Lung (tissue), 11 donors: ENCODE measurements at regions not wholly inside any gene's neighbourhood (a gene's known extent, or its start where the extent isn't known, plus 50 kb on each side); places are given as distances from the start of the nearest gene placed in this dataset.

Experiments used
- ATAC-seq: fragments of 200-7000 bp; cut with Tn5 transposase; one replicate; pipeline ENCODE4 v1.9.1; 2020; ENCODE audit warnings: moderate number of reproducible peaks; ENCODE audit not compliant: insufficient read depth, low FRiP score
- DNase-seq, 3 donors: peaks; one replicate each; pipeline ENCODE4 v3.0.0-alpha.2; 2013 to 2017
- H3K27ac ChIP-seq, 2 donors: one replicate each; pipeline ENCODE4 v1.5.1; 2013; ENCODE audit warnings: mild to moderate bottlenecking in 2 of 2, moderate library complexity in 2 of 2, control low read depth in 1 of 2, inconsistent platforms in 1 of 2, low read depth in 1 of 2, low read length in 1 of 2
- H3K27me3 ChIP-seq, 3 donors: one replicate each; pipeline ENCODE4 v1.5.1; 2013; ENCODE audit warnings: low read length in 2 of 3; ENCODE audit not compliant: control insufficient read depth in 3 of 3, insufficient read depth in 3 of 3
- H3K36me3 ChIP-seq, 4 donors: one replicate each; pipeline ENCODE4 v1.5.1; 2013; ENCODE audit warnings: low read length in 4 of 4, mild to moderate bottlenecking in 1 of 4, moderate library complexity in 1 of 4; ENCODE audit not compliant: control insufficient read depth in 4 of 4, insufficient read depth in 4 of 4
- H3K4me1 ChIP-seq, 5 donors: one replicate each; pipeline ENCODE4 v1.5.1; 2013; ENCODE audit warnings: low read length in 5 of 5, mild to moderate bottlenecking in 2 of 5, moderate library complexity in 1 of 5; ENCODE audit not compliant: control insufficient read depth in 5 of 5, insufficient read depth in 5 of 5
- H3K4me3 ChIP-seq: one replicate; pipeline ENCODE4 v1.5.1; 2013; ENCODE audit warnings: mild to moderate bottlenecking, control low read depth, moderate library complexity
- H3K9ac ChIP-seq, 2 donors: one replicate each; pipeline ENCODE4 v1.5.1; 2013; ENCODE audit warnings: low read length in 2 of 2, control low read depth in 1 of 2; ENCODE audit not compliant: insufficient read depth in 1 of 2
- H3K9me3 ChIP-seq, 4 donors: one replicate each; pipeline ENCODE4 v1.5.1; 2013; ENCODE audit warnings: low read length in 3 of 4, mild to moderate bottlenecking in 1 of 4, moderate library complexity in 1 of 4; ENCODE audit not compliant: control insufficient read depth in 4 of 4, insufficient read depth in 3 of 4
- WGBS, 2 donors: extraction: QIAGEN DNeasy Blood & Tissue Kit; methylation state at CpG; one replicate each; pipeline ENCODE4 v1.1.7; 2013; 5-methylcytosine and 5-hydroxymethylcytosine counted together
- TF ChIP-seq, protein P1 (sequence below): IDR thresholded peaks from 2 replicates; pipeline ENCODE4 v1.5.1; 2012; ENCODE audit warnings: mild to moderate bottlenecking; ENCODE audit errors: control extremely low read depth, extremely low read depth
- donor health status: control.
- donor health status: control.
- donor health status: Bipolar disorder and iron deficiency.
- donor health status: healthy.
- donor health status: DM: yes; HTN: yes; CAD: no.

DNA sequence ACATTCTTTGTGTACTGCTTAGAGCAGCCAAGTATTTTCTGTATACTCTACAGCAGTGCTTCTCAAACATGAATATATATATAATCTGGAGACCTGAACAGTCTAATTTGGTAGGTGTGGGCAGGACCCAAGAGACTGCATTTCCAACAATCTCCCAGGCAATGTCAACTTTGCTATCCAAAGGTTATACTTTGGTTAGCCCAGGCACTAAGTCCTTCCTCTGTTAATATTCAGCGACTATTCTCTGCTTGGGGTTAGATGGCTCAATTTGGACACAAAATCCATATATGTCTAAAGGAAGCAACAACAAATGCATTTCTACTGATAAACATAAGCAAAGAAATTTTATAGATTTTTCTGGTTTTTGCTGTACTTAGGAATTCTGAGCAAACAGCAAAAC is 480.0 kb upstream of the RPS6KA3 start:
- Histone ChIP-seq H3K4me3 (no peak overlapping the region), H3K9me3 (no peaks in the 10 kb centered on the region), H3K27me3 (peaks cover 0 to 2% (median 2%) of the 10 kb centered on the region in 3 donors), H3K4me1 (no peaks in the 10 kb centered on the region), H3K36me3 (no peaks in the 10 kb centered on the region), H3K27ac (no peak overlapping the region), H3K9ac (no peak overlapping the region)
- 86 to 89% methylated on average over 1 of the region's 1 CpG for WGBS, 2 donors
- DNase-seq (no peak), ATAC-seq (no peak)
- TF ChIP-seq, protein P1, sequence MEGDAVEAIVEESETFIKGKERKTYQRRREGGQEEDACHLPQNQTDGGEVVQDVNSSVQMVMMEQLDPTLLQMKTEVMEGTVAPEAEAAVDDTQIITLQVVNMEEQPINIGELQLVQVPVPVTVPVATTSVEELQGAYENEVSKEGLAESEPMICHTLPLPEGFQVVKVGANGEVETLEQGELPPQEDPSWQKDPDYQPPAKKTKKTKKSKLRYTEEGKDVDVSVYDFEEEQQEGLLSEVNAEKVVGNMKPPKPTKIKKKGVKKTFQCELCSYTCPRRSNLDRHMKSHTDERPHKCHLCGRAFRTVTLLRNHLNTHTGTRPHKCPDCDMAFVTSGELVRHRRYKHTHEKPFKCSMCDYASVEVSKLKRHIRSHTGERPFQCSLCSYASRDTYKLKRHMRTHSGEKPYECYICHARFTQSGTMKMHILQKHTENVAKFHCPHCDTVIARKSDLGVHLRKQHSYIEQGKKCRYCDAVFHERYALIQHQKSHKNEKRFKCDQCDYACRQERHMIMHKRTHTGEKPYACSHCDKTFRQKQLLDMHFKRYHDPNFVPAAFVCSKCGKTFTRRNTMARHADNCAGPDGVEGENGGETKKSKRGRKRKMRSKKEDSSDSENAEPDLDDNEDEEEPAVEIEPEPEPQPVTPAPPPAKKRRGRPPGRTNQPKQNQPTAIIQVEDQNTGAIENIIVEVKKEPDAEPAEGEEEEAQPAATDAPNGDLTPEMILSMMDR: no peak

DNA sequence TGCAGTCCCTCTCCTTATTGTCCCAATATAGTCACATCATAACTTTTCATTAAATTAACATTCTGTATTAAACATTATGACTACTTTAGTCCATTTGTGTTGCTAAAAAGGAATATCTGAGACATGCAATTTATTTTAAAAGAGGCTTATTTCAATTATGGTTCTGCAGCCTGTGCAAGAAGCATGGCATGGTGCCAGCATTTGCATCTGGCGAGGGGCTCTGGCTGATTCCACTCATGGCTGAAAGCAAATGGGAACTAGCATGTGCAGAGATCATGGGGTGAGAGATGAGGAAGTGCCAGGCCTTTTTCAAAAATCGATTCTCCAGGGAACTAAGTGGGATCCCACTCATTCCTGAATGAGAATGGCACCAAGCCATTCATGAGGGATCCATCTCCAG is 476.3 kb upstream of the RPS6KA3 start:
- ATAC-seq: no peak
- 45 to 51% methylated on average over 2 of the region's 2 CpGs for WGBS, 2 donors

GRCh38 chrX:20742106-20742505 is 475.4 kb upstream of the RPS6KA3 start:
- TF ChIP-seq, protein P1: no peak
- no peak for ATAC-seq
- DNase-seq: peak in 1 of 3 donors; percentile 8

More for the DNA sequence above, 476.3 kb upstream of the RPS6KA3 start:
- Histone ChIP-seq H3K9me3 (no peaks in the 10 kb centered on the region), H3K27ac (no peak overlapping the region), H3K27me3 (peaks cover 0 to 14% (median 2%) of the 10 kb centered on the region in 3 donors), H3K4me3 (no peak overlapping the region), H3K36me3 (no peaks in the 10 kb centered on the region), H3K4me1 (no peaks in the 10 kb centered on the region), H3K9ac (no peak overlapping the region)
- DNase-seq: peak; percentile 30 to 54 (median 38)
- TF ChIP-seq, protein P1: no peak

DNA sequence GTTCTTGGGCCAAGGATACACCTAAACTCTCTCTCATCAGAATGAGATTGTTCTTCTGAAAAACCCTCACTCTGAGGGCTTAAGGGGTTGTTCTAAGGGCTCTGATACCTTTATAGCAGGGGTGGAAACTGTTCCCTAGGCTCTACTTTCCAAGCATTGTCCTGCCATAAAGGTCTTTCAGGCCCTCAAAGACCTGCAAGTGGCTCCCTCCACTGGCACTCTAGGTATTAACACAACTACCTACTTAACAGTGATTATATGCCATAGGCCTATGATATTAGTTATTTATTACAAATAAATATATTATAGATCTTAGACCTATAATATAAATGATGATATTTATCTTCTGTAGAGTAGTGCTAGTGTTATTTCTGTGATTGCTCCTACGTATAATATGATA is 473.7 kb upstream of the RPS6KA3 start:
- TF ChIP-seq, protein P1: no peak
- Histone ChIP-seq H3K4me1 (no peaks in the 10 kb centered on the region), H3K27ac (no peak overlapping the region), H3K9me3 (no peaks in the 10 kb centered on the region), H3K4me3 (no peak overlapping the region), H3K27me3 (peaks cover 0 to 13% (median 2%) of the 10 kb centered on the region in 3 donors), H3K36me3 (no peaks in the 10 kb centered on the region), H3K9ac (no peak overlapping the region)
- no peak for DNase-seq
- 75 to 90% methylated on average over 1 of the region's 1 CpG for WGBS, 2 donors
- ATAC-seq: no peak

More at GRCh38 chrX:20742106-20742505, 475.4 kb upstream of the RPS6KA3 start:
- 72 to 83% methylated on average over 3 of the region's 3 CpGs for WGBS, 2 donors
- Histone ChIP-seq H3K9me3 (no peaks in the 10 kb centered on the region), H3K4me1 (no peaks in the 10 kb centered on the region), H3K27ac (no peak overlapping the region), H3K9ac (no peak overlapping the region), H3K4me3 (no peak overlapping the region), H3K27me3 (peaks cover 0 to 13% (median 2%) of the 10 kb centered on the region in 3 donors), H3K36me3 (no peaks in the 10 kb centered on the region)
